Body of pancreas (tissue), 4 donors: ENCODE measurements at regions not wholly inside any gene's neighbourhood (a gene's known extent, or its start where the extent isn't known, plus 50 kb on each side); places are given as distances from the start of the nearest gene placed in this dataset.

Experiments
- POLR2A ChIP-seq, 3 donors: fragments of 450-650 bp; IDR thresholded peaks; one replicate each; pipeline ENCODE4 v1.6.1; 2016; ENCODE audit warnings: antibody characterized with exemption in 3 of 3, mild to moderate bottlenecking in 2 of 3
- TF ChIP-seq, protein P1 (sequence below), 7 experiments: fragments of 450-650 bp in 4 of 7; fragments of 200-600 bp in 3 of 7; sonication (generic) in 3 of 7; IDR thresholded peaks; one replicate each; pipeline ENCODE4 v1.5.1; 2016 to 2019; ENCODE audit warnings: antibody characterized with exemption in 7 of 7

- TF ChIP-seq, protein P1, sequence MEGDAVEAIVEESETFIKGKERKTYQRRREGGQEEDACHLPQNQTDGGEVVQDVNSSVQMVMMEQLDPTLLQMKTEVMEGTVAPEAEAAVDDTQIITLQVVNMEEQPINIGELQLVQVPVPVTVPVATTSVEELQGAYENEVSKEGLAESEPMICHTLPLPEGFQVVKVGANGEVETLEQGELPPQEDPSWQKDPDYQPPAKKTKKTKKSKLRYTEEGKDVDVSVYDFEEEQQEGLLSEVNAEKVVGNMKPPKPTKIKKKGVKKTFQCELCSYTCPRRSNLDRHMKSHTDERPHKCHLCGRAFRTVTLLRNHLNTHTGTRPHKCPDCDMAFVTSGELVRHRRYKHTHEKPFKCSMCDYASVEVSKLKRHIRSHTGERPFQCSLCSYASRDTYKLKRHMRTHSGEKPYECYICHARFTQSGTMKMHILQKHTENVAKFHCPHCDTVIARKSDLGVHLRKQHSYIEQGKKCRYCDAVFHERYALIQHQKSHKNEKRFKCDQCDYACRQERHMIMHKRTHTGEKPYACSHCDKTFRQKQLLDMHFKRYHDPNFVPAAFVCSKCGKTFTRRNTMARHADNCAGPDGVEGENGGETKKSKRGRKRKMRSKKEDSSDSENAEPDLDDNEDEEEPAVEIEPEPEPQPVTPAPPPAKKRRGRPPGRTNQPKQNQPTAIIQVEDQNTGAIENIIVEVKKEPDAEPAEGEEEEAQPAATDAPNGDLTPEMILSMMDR (IDR thresholded peaks at IDR 0.05): no peak
- TF ChIP-seq POLR2A (IDR thresholded peaks at IDR 0.05): no peak
Measured at GRCh38 chr1:83060651-83061390, 938.1 kb downstream of the TTLL7 start.
